Astrocyte of the spinal cord (primary cell): ENCODE measurements at regions not wholly inside any gene's neighbourhood (a gene's known extent, or its start where the extent isn't known, plus 50 kb on each side); places are given as distances from the start of the nearest gene placed in this dataset.

Source experiments
- DNase-seq: peaks from one replicate; pipeline ENCODE4 v3.0.0; 2011; ENCODE audit warnings: low read depth, low spot score
- H3K4me3 ChIP-seq: 2 replicates; pipeline ENCODE4 v1.5.1; 2011; ENCODE audit warnings: low read depth, mild to moderate bottlenecking, low read length, moderate library complexity
- in situ Hi-C: cut with HindIII; loops from 2 replicates; pipeline ENCODE4 v1.10.0; 2017; ENCODE audit warnings: low sequenced_read_pairs
- TF ChIP-seq, protein P1 (sequence below): IDR thresholded peaks from 2 replicates; pipeline ENCODE4 v1.5.1; 2012; ENCODE audit warnings: low read depth, mild to moderate bottlenecking, low read length, inconsistent platforms

GRCh38 chr6:144617191-144617590, 332.1 kb downstream of the UTRN start:
- TF ChIP-seq, protein P1, sequence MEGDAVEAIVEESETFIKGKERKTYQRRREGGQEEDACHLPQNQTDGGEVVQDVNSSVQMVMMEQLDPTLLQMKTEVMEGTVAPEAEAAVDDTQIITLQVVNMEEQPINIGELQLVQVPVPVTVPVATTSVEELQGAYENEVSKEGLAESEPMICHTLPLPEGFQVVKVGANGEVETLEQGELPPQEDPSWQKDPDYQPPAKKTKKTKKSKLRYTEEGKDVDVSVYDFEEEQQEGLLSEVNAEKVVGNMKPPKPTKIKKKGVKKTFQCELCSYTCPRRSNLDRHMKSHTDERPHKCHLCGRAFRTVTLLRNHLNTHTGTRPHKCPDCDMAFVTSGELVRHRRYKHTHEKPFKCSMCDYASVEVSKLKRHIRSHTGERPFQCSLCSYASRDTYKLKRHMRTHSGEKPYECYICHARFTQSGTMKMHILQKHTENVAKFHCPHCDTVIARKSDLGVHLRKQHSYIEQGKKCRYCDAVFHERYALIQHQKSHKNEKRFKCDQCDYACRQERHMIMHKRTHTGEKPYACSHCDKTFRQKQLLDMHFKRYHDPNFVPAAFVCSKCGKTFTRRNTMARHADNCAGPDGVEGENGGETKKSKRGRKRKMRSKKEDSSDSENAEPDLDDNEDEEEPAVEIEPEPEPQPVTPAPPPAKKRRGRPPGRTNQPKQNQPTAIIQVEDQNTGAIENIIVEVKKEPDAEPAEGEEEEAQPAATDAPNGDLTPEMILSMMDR = no peak
- in situ Hi-C loops = no loop called here
- no peak for DNase-seq
- no peak overlapping the region for H3K4me3 ChIP-seq

- TF ChIP-seq, protein P1 = no peak
- in situ Hi-C loops = no loop called here
- H3K4me3 ChIP-seq = no peak overlapping the region
- DNase-seq = no peak
These were observed 332.6 kb downstream of the UTRN start for GRCh38 chr6:144617708-144618107.

GRCh38 chr6:144619966-144620365, 334.8 kb downstream of the UTRN start:
- in situ Hi-C loops = no loop called here
- TF ChIP-seq, protein P1 = no peak
- H3K4me3 ChIP-seq = no peak overlapping the region
- no peak for DNase-seq

DNA sequence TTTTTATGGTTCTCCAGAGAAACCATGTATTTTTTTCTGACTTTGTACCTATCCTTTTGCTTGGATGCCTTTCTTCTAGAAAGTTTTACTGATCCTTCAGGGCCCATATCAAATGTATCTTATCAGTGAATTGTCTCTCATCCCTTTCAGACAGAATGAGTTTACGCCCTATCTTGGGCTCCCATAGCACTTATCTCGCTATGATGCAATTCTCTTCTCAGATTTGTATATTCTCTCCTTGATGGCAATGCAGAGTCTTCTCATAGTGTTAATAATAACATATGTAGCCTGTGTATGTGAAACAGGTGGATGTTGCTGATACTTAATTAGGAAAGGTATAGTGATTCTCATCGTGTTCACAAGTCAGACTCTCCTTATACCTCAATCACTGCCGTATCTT, 336.2 kb downstream of the UTRN start:
- TF ChIP-seq, protein P1 = no peak
- in situ Hi-C loops = no loop called here
- no peak overlapping the region for H3K4me3 ChIP-seq
- no peak for DNase-seq

- in situ Hi-C loops = no loop called here
- TF ChIP-seq, protein P1 = no peak
- no peak overlapping the region for H3K4me3 ChIP-seq
- DNase-seq = no peak
These were observed 339.1 kb downstream of the UTRN start for GRCh38 chr6:144624246-144624645.

DNA sequence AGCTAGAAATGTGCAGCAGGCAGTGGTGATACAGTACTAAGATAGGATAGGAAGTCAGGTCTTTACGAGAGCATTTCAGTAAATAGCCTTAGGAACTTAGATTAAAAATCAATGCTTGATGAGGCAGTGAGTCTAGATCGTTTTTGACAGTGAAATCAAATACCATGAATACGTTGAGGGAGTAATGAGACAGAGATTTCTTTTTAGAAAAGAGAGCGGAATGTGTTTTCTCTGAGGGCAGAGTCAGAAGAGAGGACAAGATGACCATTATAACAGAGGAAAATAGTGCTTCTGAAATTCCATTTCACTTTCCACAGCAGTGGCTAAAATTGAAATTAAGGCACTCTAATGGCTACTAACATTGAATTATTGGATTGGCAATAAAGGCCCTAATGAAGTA, 339.6 kb downstream of the UTRN start:
- TF ChIP-seq, protein P1 = no peak
- in situ Hi-C loops = no loop called here
- DNase-seq = no peak
- no peak overlapping the region for H3K4me3 ChIP-seq

- DNase-seq = no peak
- TF ChIP-seq, protein P1 = no peak
- in situ Hi-C loops = no loop called here
- H3K4me3 ChIP-seq = no peak overlapping the region
These were observed 345.7 kb downstream of the UTRN start for GRCh38 chr6:144630857-144631256.
